Peyer's patch (tissue), 4 donors: ENCODE measurements at regions not wholly inside any gene's neighbourhood (a gene's known extent, or its start where the extent isn't known, plus 50 kb on each side); places are given as distances from the start of the nearest gene placed in this dataset.

ENCODE experiments used
- POLR2A ChIP-seq, 2 donors: fragments of 450-650 bp; IDR thresholded peaks; one replicate each; pipeline ENCODE4 v1.5.1; 2017; ENCODE audit warnings: antibody characterized with exemption in 2 of 2, mild to moderate bottlenecking in 2 of 2, moderate library complexity in 2 of 2
- TF ChIP-seq, protein P1 (sequence below), 6 experiments: fragments of 450-650 bp in 4 of 6; fragments of 200-600 bp in 2 of 6; sonication (generic) in 1 of 6; IDR thresholded peaks; one replicate each; pipeline ENCODE4 v1.5.1; 2017 to 2019; ENCODE audit warnings: antibody characterized with exemption in 6 of 6, mild to moderate bottlenecking in 3 of 6, moderate library complexity in 1 of 6

DNA sequence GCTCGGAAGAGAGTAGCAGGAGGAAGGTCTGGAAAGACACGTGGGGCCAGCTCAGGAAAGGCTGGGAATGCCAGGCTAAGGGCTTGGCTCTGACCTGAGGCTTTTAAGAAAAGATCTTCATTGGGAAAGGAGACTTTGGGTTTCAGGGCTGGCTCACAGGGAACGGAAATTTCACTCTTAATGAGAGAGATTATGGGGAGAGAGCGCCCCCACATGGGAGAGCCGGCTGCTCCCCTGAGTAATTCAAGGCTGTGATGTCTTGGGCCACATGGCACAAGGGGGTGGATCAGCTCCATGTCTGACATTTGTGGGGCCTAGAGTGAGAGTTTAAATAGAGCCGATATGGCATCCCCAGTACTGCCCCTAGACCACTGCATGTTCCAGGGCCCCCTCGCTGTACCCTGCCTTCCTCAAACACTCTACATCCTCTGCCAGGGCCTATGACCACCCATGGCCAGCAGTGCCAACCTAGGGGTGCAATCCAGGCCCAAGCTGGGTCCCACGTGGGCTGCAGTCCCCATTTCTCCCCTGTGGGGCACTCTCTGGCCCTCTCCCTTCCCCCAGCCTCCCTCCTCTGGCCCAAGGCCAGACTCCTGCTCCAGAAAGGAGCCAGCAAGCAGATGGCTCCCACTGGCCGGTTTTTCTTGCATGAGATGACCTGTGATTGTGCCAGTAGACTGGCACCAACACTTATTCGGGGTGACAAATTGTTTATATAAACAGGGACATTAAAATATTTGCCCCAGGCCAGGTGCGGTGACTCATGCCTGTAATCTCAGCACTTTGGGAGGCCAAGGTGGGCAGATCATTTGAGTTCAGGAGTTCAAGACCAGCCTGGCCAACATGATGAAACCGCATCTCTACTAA, 75.2 kb downstream of the ISX start:
- TF ChIP-seq, protein P1, sequence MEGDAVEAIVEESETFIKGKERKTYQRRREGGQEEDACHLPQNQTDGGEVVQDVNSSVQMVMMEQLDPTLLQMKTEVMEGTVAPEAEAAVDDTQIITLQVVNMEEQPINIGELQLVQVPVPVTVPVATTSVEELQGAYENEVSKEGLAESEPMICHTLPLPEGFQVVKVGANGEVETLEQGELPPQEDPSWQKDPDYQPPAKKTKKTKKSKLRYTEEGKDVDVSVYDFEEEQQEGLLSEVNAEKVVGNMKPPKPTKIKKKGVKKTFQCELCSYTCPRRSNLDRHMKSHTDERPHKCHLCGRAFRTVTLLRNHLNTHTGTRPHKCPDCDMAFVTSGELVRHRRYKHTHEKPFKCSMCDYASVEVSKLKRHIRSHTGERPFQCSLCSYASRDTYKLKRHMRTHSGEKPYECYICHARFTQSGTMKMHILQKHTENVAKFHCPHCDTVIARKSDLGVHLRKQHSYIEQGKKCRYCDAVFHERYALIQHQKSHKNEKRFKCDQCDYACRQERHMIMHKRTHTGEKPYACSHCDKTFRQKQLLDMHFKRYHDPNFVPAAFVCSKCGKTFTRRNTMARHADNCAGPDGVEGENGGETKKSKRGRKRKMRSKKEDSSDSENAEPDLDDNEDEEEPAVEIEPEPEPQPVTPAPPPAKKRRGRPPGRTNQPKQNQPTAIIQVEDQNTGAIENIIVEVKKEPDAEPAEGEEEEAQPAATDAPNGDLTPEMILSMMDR (IDR thresholded peaks at IDR 0.05) = peak in 4 of 6 experiments; percentile 25 to 74 (median 70)
- no peak for TF ChIP-seq POLR2A (IDR thresholded peaks at IDR 0.05)
